Natural killer cell (primary cell): ENCODE measurements at regions not wholly inside any gene's neighbourhood (a gene's known extent, or its start where the extent isn't known, plus 50 kb on each side); places are given as distances from the start of the nearest gene placed in this dataset.

Experiments
- ATAC-seq, 3 donors: fragments of 150-1000 bp in 2 of 3; fragments of 200-7000 bp in 1 of 3; cut with Tn5 transposase; 1 replicate in 1 of 3; 2 replicates in 2 of 3; pipeline ENCODE4 v1.10.0; 2021; ENCODE audit warnings: mild to moderate bottlenecking in 2 of 3, moderate library complexity in 2 of 3
- DNase-seq, 2 donors: peaks; one replicate each; pipeline versions ENCODE4 v3.0.0 to v3.0.0-alpha.2; 2013 to 2021; ENCODE audit warnings: mixed read lengths in 1 of 2
- H3K27ac ChIP-seq: one replicate; pipeline ENCODE4 v1.5.1; 2013; ENCODE audit warnings: mild to moderate bottlenecking, low read length
- H3K27me3 ChIP-seq: one replicate; pipeline ENCODE4 v1.6.1; 2013; ENCODE audit warnings: low read length; ENCODE audit not compliant: control insufficient read depth, insufficient read depth
- H3K36me3 ChIP-seq: one replicate; pipeline ENCODE4 v1.6.1; 2013; ENCODE audit warnings: low read length; ENCODE audit not compliant: control insufficient read depth, insufficient read depth
- H3K4me1 ChIP-seq: one replicate; pipeline ENCODE4 v1.6.1; 2013; ENCODE audit warnings: low read length; ENCODE audit not compliant: control insufficient read depth, insufficient read depth
- H3K4me3 ChIP-seq: one replicate; pipeline ENCODE4 v1.5.1; 2013; ENCODE audit warnings: low read length
- H3K9me3 ChIP-seq: one replicate; pipeline ENCODE4 v1.6.1; 2013; ENCODE audit warnings: low read length; ENCODE audit not compliant: control insufficient read depth, insufficient read depth
- H3K27ac Mint-ChIP-seq, 2 donors: one replicate each; pipeline ENCODE4 v1.8.0; 2022; ENCODE audit warnings: mild to moderate bottlenecking in 2 of 2, mixed read lengths in 2 of 2, moderate library complexity in 1 of 2
- H3K27me3 Mint-ChIP-seq, 2 donors: one replicate each; pipeline ENCODE4 v1.8.0; 2022; ENCODE audit warnings: low read depth in 2 of 2, mixed read lengths in 2 of 2
- H3K36me3 Mint-ChIP-seq: one replicate; pipeline ENCODE4 v1.8.0; 2022; ENCODE audit warnings: mixed read lengths
- H3K4me1 Mint-ChIP-seq, 2 donors: one replicate each; pipeline ENCODE4 v1.8.0; 2022; ENCODE audit warnings: mixed read lengths in 2 of 2
- H3K4me3 Mint-ChIP-seq: one replicate; pipeline ENCODE4 v1.8.0; 2022; ENCODE audit warnings: mild to moderate bottlenecking, moderate library complexity, mixed read lengths
- H3K9me3 Mint-ChIP-seq, 2 donors: one replicate each; pipeline ENCODE4 v1.8.0; 2022; ENCODE audit warnings: mixed read lengths in 2 of 2
- CTCF ChIP-seq: fragments of 200-600 bp; IDR thresholded peaks from one replicate; pipeline ENCODE4 v1.8.0; 2022; ENCODE audit warnings: antibody characterized with exemption
- WGBS: methylation state at CpG from one replicate; pipeline ENCODE4 v1.1.7; 2013; ENCODE audit warnings: missing lambda C conversion rate; ENCODE audit not compliant: insufficient coverage; 5-methylcytosine and 5-hydroxymethylcytosine counted together
- intact Hi-C: fragments of 100-400 bp; cut with micrococcal nuclease; formaldehyde crosslinking; loops from one replicate; pipeline ENCODE4 v1.14.2; 2022

- Mint-ChIP-seq H3K9me3 (peaks cover 23 to 33% of the 10 kb centered on the region in 2 donors), H3K4me3 (no peak overlapping the region), H3K27me3 (no peaks in the 10 kb centered on the region), H3K36me3 (no peaks in the 10 kb centered on the region), H3K27ac (no peak overlapping the region), H3K4me1 (no peaks in the 10 kb centered on the region)
- DNase-seq = no peak
- Histone ChIP-seq H3K4me1 (no peaks in the 10 kb centered on the region), H3K27me3 (no peaks in the 10 kb centered on the region), H3K27ac (no peak overlapping the region), H3K4me3 (no peak overlapping the region), H3K36me3 (no peaks in the 10 kb centered on the region), H3K9me3 (peaks cover 12% of the 10 kb centered on the region)
- no peak for ATAC-seq
- intact Hi-C loops = no loop called here
- no peak for TF ChIP-seq CTCF
- WGBS = 65% methylated on average over 2 of the region's 2 CpGs
Measured at GRCh38 chr2:140158259-140158658, 1378.1 kb upstream of the NXPH2 start.

GRCh38 chr2:140157816-140158215, 1377.6 kb upstream of the NXPH2 start:
- Histone ChIP-seq H3K4me3 (no peak overlapping the region), H3K9me3 (peaks cover 12% of the 10 kb centered on the region), H3K36me3 (no peaks in the 10 kb centered on the region), H3K4me1 (no peaks in the 10 kb centered on the region), H3K27me3 (no peaks in the 10 kb centered on the region), H3K27ac (no peak overlapping the region)
- WGBS = no CpG with 5 or more reads among the region's 5 CpGs
- no peaks in the 10 kb centered on the region for H3K36me3 Mint-ChIP-seq
- no peak for ATAC-seq
- no peak overlapping the region for H3K27ac Mint-ChIP-seq
- no peak for TF ChIP-seq CTCF
- intact Hi-C loops = no loop called here
- DNase-seq = no peak
- H3K4me1 Mint-ChIP-seq = no peaks in the 10 kb centered on the region
- H3K9me3 Mint-ChIP-seq = peaks cover 23 to 33% of the 10 kb centered on the region in 2 donors
- no peaks in the 10 kb centered on the region for H3K27me3 Mint-ChIP-seq
- no peak overlapping the region for H3K4me3 Mint-ChIP-seq

GRCh38 chr2:140154706-140155105, 1374.5 kb upstream of the NXPH2 start:
- Mint-ChIP-seq H3K4me1 (no peaks in the 10 kb centered on the region), H3K27ac (no peak overlapping the region), H3K27me3 (no peaks in the 10 kb centered on the region), H3K9me3 (peaks cover 17 to 20% of the 10 kb centered on the region in 2 donors), H3K4me3 (no peak overlapping the region), H3K36me3 (no peaks in the 10 kb centered on the region)
- H3K4me3 ChIP-seq = no peak overlapping the region
- H3K27me3 ChIP-seq = no peaks in the 10 kb centered on the region
- H3K9me3 ChIP-seq = peaks cover 12% of the 10 kb centered on the region
- no peak overlapping the region for H3K27ac ChIP-seq
- DNase-seq (no peak), ATAC-seq (no peak)
- H3K4me1 ChIP-seq = no peaks in the 10 kb centered on the region
- no peaks in the 10 kb centered on the region for H3K36me3 ChIP-seq
- intact Hi-C loops = no loop called here
- no peak for TF ChIP-seq CTCF
- 87% methylated on average over 2 of the region's 2 CpGs for WGBS

- Mint-ChIP-seq H3K4me1 (no peaks in the 10 kb centered on the region), H3K27ac (no peak overlapping the region), H3K27me3 (no peaks in the 10 kb centered on the region), H3K9me3 (peaks cover 17 to 22% of the 10 kb centered on the region in 2 donors), H3K4me3 (no peak overlapping the region), H3K36me3 (no peaks in the 10 kb centered on the region)
- no peak for TF ChIP-seq CTCF
- Histone ChIP-seq H3K9me3 (peaks cover 12% of the 10 kb centered on the region), H3K27me3 (no peaks in the 10 kb centered on the region), H3K36me3 (no peaks in the 10 kb centered on the region), H3K4me3 (no peak overlapping the region), H3K27ac (no peak overlapping the region), H3K4me1 (no peaks in the 10 kb centered on the region)
- WGBS = 74% methylated on average over 5 of the region's 5 CpGs
- ATAC-seq = no peak
- no peak for DNase-seq
- intact Hi-C loops = no loop called here
Measured at GRCh38 chr2:140154271-140154670, 1374.1 kb upstream of the NXPH2 start.
